PC-9 (cell line): ENCODE measurements at regions not wholly inside any gene's neighbourhood (a gene's known extent, or its start where the extent isn't known, plus 50 kb on each side); places are given as distances from the start of the nearest gene placed in this dataset.

ENCODE experiments used
- CTCF ChIP-seq: fragments of 200-600 bp; sonication (generic); conservative IDR thresholded peaks from 2 replicates; pipeline ENCODE4 v1.6.1; 2017; ENCODE audit warnings: mixed run types, antibody characterized with exemption, mild to moderate bottlenecking, moderate library complexity
- EZH2 ChIP-seq: fragments of 200-600 bp; sonication (generic); IDR thresholded peaks from 2 replicates; pipeline ENCODE4 v1.8.0; 2017; ENCODE audit warnings: antibody characterized with exemption, low read depth

- TF ChIP-seq CTCF (no peak), EZH2 (no peak)
These were observed 159.5 kb upstream of the MANEA start for GRCh38 chr6:95417856-95418255.
